Non-pigmented ciliary epithelial cell (primary cell): ENCODE measurements at regions not wholly inside any gene's neighbourhood (a gene's known extent, or its start where the extent isn't known, plus 50 kb on each side); places are given as distances from the start of the nearest gene placed in this dataset.

Experiments used
- DNase-seq: peaks from one replicate; pipeline ENCODE4 v3.0.0-alpha.2; 2010; ENCODE audit warnings: low read depth

GRCh38 chr2:118738524-118739308 is 108.7 kb downstream of the EN1 start:
- DNase-seq: peak; percentile 98

GRCh38 chr2:118738106-118738505 is 109.3 kb downstream of the EN1 start:
- DNase-seq: no peak

- no peak for DNase-seq
Measured at GRCh38 chr2:118737684-118738083, 109.8 kb downstream of the EN1 start.

- no peak for DNase-seq
Measured at GRCh38 chr2:118732432-118732831, 115.0 kb downstream of the EN1 start.

- DNase-seq: no peak
Measured at GRCh38 chr2:118731413-118731812, 116.0 kb downstream of the EN1 start.

GRCh38 chr2:118730405-118730804 is 117.0 kb downstream of the EN1 start:
- no peak for DNase-seq

- no peak for DNase-seq
Measured at GRCh38 chr2:118729760-118730159, 117.7 kb downstream of the EN1 start.

GRCh38 chr2:118728984-118729383 is 118.5 kb downstream of the EN1 start:
- DNase-seq: no peak

- no peak for DNase-seq
Measured at GRCh38 chr2:118726821-118727220, 120.6 kb downstream of the EN1 start.

GRCh38 chr2:118723394-118723793 is 124.1 kb downstream of the EN1 start:
- DNase-seq: no peak

GRCh38 chr2:118722976-118723375 is 124.5 kb downstream of the EN1 start:
- DNase-seq: no peak

- DNase-seq: no peak
Measured at GRCh38 chr2:118721817-118722551, 125.5 kb downstream of the EN1 start.

- no peak for DNase-seq
Measured at GRCh38 chr2:118720866-118721265, 126.6 kb downstream of the EN1 start.

- no peak for DNase-seq
Measured at GRCh38 chr2:118718921-118719320, 128.5 kb downstream of the EN1 start.

GRCh38 chr2:118716102-118716501 is 131.3 kb downstream of the EN1 start:
- DNase-seq: no peak

- no peak for DNase-seq
Measured at GRCh38 chr2:118714118-118714517, 133.3 kb downstream of the EN1 start.

GRCh38 chr2:118711603-118712002 is 135.8 kb downstream of the EN1 start:
- DNase-seq: no peak

- DNase-seq: no peak
Measured at GRCh38 chr2:118710481-118710880, 137.0 kb downstream of the EN1 start.

- no peak for DNase-seq
Measured at GRCh38 chr2:118709786-118710185, 137.7 kb downstream of the EN1 start.

- no peak for DNase-seq
Measured at GRCh38 chr2:118706844-118707243, 140.6 kb downstream of the EN1 start.

GRCh38 chr2:118706371-118706770 is 141.1 kb downstream of the EN1 start:
- DNase-seq: no peak

GRCh38 chr2:118705032-118705431 is 142.4 kb downstream of the EN1 start:
- DNase-seq: peak; percentile 14

GRCh38 chr2:118699447-118700175 is 147.8 kb downstream of the EN1 start:
- no peak for DNase-seq
